Naive thymus-derived CD4-positive, alpha-beta T cell (primary cell): ENCODE measurements at regions not wholly inside any gene's neighbourhood (a gene's known extent, or its start where the extent isn't known, plus 50 kb on each side); places are given as distances from the start of the nearest gene placed in this dataset.

ENCODE experiments used
- ATAC-seq: fragments of 150-1000 bp; cut with Tn5 transposase; 2 replicates; pipeline ENCODE4 v1.10.0; 2021; ENCODE audit warnings: mild to moderate bottlenecking, moderate library complexity
- CTCF ChIA-PET: fragments of 350-600 bp; sonication (Branson Sonifier 250); formaldehyde crosslinking; loops from one replicate; lab custom pipeline; 2021; ENCODE audit warnings: antibody characterized with exemption; lab: Charles Lee
- POLR2A ChIA-PET: fragments of 350-600 bp; sonication (Branson Sonifier 250); formaldehyde crosslinking; loops from one replicate; lab custom pipeline; 2021; ENCODE audit warnings: antibody characterized with exemption, inconsistent platforms; lab: Charles Lee
- DNase-seq, 9 donors: peaks; one replicate each; pipeline versions ENCODE4 v3.0.0 to v3.0.0-alpha.2; 2020 to 2022; ENCODE audit warnings: mixed read lengths in 1 of 9
- H3K27ac ChIP-seq: one replicate; pipeline ENCODE4 v1.7.0; 2013; ENCODE audit warnings: mild to moderate bottlenecking, low read depth, low read length, moderate library complexity
- H3K27me3 ChIP-seq, 2 donors: one replicate each; pipeline ENCODE4 v1.7.0; 2013; ENCODE audit warnings: low read length in 2 of 2, mild to moderate bottlenecking in 2 of 2, moderate library complexity in 2 of 2; ENCODE audit not compliant: control insufficient read depth in 2 of 2, insufficient read depth in 2 of 2
- H3K36me3 ChIP-seq, 3 experiments: 1 replicate in 2 of 3; 2 replicates in 1 of 3; pipeline ENCODE4 v1.7.0; 2013; ENCODE audit warnings: low read length in 3 of 3, mild to moderate bottlenecking in 3 of 3, moderate library complexity in 1 of 3; ENCODE audit not compliant: insufficient read depth in 3 of 3, control insufficient read depth in 2 of 3
- H3K4me1 ChIP-seq, 2 donors: one replicate each; pipeline ENCODE4 v1.7.0; 2013; ENCODE audit warnings: low read length in 2 of 2, mild to moderate bottlenecking in 2 of 2, moderate library complexity in 1 of 2; ENCODE audit not compliant: control insufficient read depth in 2 of 2, insufficient read depth in 2 of 2
- H3K4me3 ChIP-seq: 2 replicates; pipeline ENCODE4 v1.7.0; 2013; ENCODE audit warnings: mild to moderate bottlenecking, low read length
- H3K9me3 ChIP-seq, 3 experiments: 1 replicate in 2 of 3; 2 replicates in 1 of 3; pipeline ENCODE4 v1.7.0; 2013; ENCODE audit warnings: low read length in 3 of 3; ENCODE audit not compliant: control insufficient read depth in 2 of 3
- H3K27ac Mint-ChIP-seq, 9 donors: one replicate each; pipeline ENCODE4 v1.8.0; 2020 to 2022; ENCODE audit warnings: mixed read lengths in 9 of 9, mild to moderate bottlenecking in 8 of 9, moderate library complexity in 5 of 9, inconsistent platforms in 2 of 9
- H3K27me3 Mint-ChIP-seq, 5 donors: one replicate each; pipeline ENCODE4 v1.8.0; 2021 to 2022; ENCODE audit warnings: mixed read lengths in 5 of 5, mild to moderate bottlenecking in 1 of 5
- H3K36me3 Mint-ChIP-seq, 5 donors: one replicate each; pipeline ENCODE4 v1.8.0; 2020 to 2022; ENCODE audit warnings: mixed read lengths in 5 of 5, mild to moderate bottlenecking in 3 of 5, inconsistent platforms in 1 of 5
- H3K4me1 Mint-ChIP-seq, 7 donors: one replicate each; pipeline ENCODE4 v1.8.0; 2020 to 2022; ENCODE audit warnings: mixed read lengths in 7 of 7, mild to moderate bottlenecking in 3 of 7, inconsistent platforms in 1 of 7
- H3K4me3 Mint-ChIP-seq, 10 donors: one replicate each; pipeline ENCODE4 v1.8.0; 2020 to 2022; ENCODE audit warnings: mild to moderate bottlenecking in 10 of 10, mixed read lengths in 10 of 10, moderate library complexity in 6 of 10, inconsistent platforms in 2 of 10
- H3K9me3 Mint-ChIP-seq, 11 donors: one replicate each; pipeline ENCODE4 v1.8.0; 2020 to 2022; ENCODE audit warnings: mixed read lengths in 11 of 11, mild to moderate bottlenecking in 4 of 11, inconsistent platforms in 1 of 11, moderate library complexity in 1 of 11
- intact Hi-C, 2 donors: fragments of 100-400 bp; cut with micrococcal nuclease; formaldehyde crosslinking; loops; one replicate each; pipeline ENCODE4 v1.15.1; 2023

DNA sequence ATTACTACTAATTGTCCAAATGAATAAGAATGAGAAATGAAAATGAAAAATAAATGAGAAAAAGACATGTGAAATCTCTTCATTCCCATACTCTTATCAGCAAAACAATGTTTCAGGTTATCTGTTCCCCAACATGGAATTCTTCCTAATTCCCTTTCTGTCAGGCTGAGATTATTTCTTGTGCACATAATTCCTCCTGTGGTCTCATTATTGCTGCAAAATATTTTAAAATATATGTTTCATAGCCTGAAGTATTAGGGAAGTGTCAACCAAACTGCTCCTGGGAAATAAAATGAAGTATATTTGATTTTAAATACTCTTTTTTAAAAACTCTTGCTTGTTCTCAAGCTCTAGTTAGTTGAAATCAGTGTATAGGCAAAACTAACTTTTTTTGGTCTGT is 314.9 kb downstream of the USP25 start:
- Mint-ChIP-seq H3K9me3 (peaks cover 0 to 1% (median 0%) of the 10 kb centered on the region in 11 donors), H3K27me3 (peaks cover 0 to 8% (median 0%) of the 10 kb centered on the region in 5 donors)
- CTCF ChIA-PET, result no interaction called here

DNA sequence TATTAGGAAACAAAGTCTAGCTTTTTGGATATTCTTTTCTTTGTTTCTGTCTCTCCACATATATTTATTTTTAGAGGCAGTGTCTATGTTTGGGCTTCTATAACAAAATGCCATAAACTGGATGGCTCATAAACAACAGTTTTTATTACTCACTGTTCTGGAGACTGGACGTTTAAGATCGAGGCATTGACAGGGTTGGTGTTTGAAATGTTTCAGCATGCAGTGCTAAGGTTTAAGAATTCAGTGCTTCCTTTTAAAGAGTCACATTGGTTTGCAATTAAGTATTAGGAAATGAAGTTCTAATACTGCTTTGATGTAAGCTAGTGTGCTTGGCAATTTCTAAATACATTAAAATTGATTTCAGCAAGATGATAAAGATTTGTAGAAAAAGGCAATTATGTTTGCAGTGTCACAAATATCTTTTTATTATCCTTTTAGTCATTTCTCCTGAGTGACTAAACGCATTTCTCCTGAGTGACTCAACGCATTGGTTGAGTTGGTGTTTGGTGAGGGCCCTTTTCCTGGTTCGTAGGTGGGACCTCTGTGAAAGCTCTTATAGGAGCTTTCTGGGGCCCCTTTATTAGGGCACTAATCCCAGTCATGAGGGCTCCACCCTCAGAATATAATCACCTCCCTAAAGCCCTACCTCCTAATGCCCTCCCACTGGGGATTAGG is 317.0 kb downstream of the USP25 start:
- Histone ChIP-seq H3K9me3 (no peaks in the 10 kb centered on the region), H3K4me1 (no peaks in the 10 kb centered on the region), H3K36me3 (no peaks in the 10 kb centered on the region), H3K27ac (no peak overlapping the region), H3K27me3 (no peaks in the 10 kb centered on the region), H3K4me3 (no peak overlapping the region)
- Mint-ChIP-seq H3K9me3 (peaks cover 0 to 1% (median 0%) of the 10 kb centered on the region in 11 donors), H3K4me3 (no peak overlapping the region), H3K27me3 (peaks cover 0 to 8% (median 0%) of the 10 kb centered on the region in 5 donors), H3K27ac (no peak overlapping the region), H3K4me1 (no peaks in the 10 kb centered on the region), H3K36me3 (no peaks in the 10 kb centered on the region)
- CTCF ChIA-PET, result no interaction called here
- no peak for DNase-seq
- POLR2A ChIA-PET, result interaction anchor here (0.7 kb wide), 1 partner anchor 43 kb away, joined by 6 read pairs; no protein-coding TSS in a partner anchor
- no peak for ATAC-seq
- intact Hi-C loops, result no loop called here

More for the DNA sequence above, 314.9 kb downstream of the USP25 start:
- no peaks in the 10 kb centered on the region for H3K27me3 ChIP-seq
- H3K27ac ChIP-seq, result no peak overlapping the region
- H3K4me3 ChIP-seq, result no peak overlapping the region
- DNase-seq (no peak), ATAC-seq (no peak)
- no peaks in the 10 kb centered on the region for H3K36me3 ChIP-seq
- no peak overlapping the region for H3K27ac Mint-ChIP-seq
- no peaks in the 10 kb centered on the region for H3K4me1 ChIP-seq
- H3K4me3 Mint-ChIP-seq, result no peak overlapping the region
- H3K4me1 Mint-ChIP-seq, result no peaks in the 10 kb centered on the region
- intact Hi-C loops, result no loop called here
- POLR2A ChIA-PET, result no interaction called here
- no peaks in the 10 kb centered on the region for H3K36me3 Mint-ChIP-seq
- no peaks in the 10 kb centered on the region for H3K9me3 ChIP-seq

- POLR2A ChIA-PET, result no interaction called here
- no peak overlapping the region for H3K4me3 Mint-ChIP-seq
- Histone ChIP-seq H3K27me3 (no peaks in the 10 kb centered on the region), H3K4me1 (no peaks in the 10 kb centered on the region), H3K27ac (no peak overlapping the region), H3K4me3 (no peak overlapping the region), H3K36me3 (no peaks in the 10 kb centered on the region), H3K9me3 (no peaks in the 10 kb centered on the region)
- H3K36me3 Mint-ChIP-seq, result no peaks in the 10 kb centered on the region
- CTCF ChIA-PET, result no interaction called here
- no peak overlapping the region for H3K27ac Mint-ChIP-seq
- no peak for DNase-seq
- no peak for ATAC-seq
- H3K4me1 Mint-ChIP-seq, result no peaks in the 10 kb centered on the region
- H3K27me3 Mint-ChIP-seq, result peaks cover 0 to 8% (median 0%) of the 10 kb centered on the region in 5 donors
- intact Hi-C loops, result no loop called here
- peaks cover 0 to 1% (median 0%) of the 10 kb centered on the region in 11 donors for H3K9me3 Mint-ChIP-seq
These were observed 318.1 kb downstream of the USP25 start for GRCh38 chr21:16047904-16048303.

DNA sequence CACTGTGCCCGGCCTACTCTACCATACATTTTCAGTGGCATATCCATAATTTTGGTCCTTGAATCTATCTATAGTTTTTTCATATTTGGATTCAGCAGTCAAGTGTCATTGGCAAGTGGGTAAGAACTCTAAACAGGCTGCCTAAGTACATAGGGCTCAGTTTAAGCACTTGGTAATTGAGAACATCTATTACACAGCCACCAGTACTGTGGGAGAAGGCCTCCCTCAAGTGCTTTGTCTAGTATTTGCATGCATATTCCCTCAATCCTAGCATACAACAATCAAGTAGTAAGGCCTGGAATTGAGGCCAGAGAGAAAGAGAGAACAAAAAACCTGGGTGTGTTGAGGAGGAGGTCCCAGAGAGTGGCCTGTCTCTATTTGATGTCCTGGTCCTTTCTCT is 325.2 kb downstream of the USP25 start:
- ATAC-seq, result no peak
- H3K9me3 ChIP-seq, result no peaks in the 10 kb centered on the region
- Mint-ChIP-seq H3K27ac (no peak overlapping the region), H3K36me3 (no peaks in the 10 kb centered on the region), H3K9me3 (no peaks in the 10 kb centered on the region), H3K27me3 (no peaks in the 10 kb centered on the region), H3K4me3 (no peak overlapping the region), H3K4me1 (no peaks in the 10 kb centered on the region)
- H3K27ac ChIP-seq, result no peak overlapping the region
- intact Hi-C loops, result no loop called here
- H3K36me3 ChIP-seq, result no peaks in the 10 kb centered on the region
- POLR2A ChIA-PET, result no interaction called here
- H3K4me1 ChIP-seq, result no peaks in the 10 kb centered on the region
- CTCF ChIA-PET, result no interaction called here
- DNase-seq, result no peak
- H3K4me3 ChIP-seq, result no peak overlapping the region
- H3K27me3 ChIP-seq, result no peaks in the 10 kb centered on the region

DNA sequence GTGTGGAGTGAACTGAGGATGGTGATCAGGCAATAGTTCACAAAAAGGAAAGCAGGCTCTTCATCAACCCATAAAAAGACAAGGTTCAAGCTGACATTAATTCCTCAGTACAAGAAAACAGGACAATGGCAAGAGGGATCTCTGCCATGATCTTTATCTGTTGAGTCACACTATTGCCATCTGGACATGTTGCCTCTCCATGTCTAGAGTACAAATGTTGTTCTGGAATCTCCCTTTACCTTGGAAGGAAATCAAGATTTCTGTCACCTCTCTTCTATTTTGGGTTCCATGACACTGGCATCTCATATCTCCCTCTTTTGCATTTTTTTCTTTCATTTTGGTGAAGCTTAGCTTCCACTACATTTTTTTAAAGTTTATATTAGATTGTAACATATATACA is 329.1 kb downstream of the USP25 start:
- DNase-seq (no peak), ATAC-seq (no peak)
- no peaks in the 10 kb centered on the region for H3K27me3 ChIP-seq
- no peak overlapping the region for H3K27ac ChIP-seq
- Mint-ChIP-seq H3K36me3 (no peaks in the 10 kb centered on the region), H3K4me1 (no peaks in the 10 kb centered on the region), H3K27ac (no peak overlapping the region), H3K27me3 (no peaks in the 10 kb centered on the region), H3K9me3 (peaks cover 0 to 2% (median 0%) of the 10 kb centered on the region in 11 donors), H3K4me3 (no peak overlapping the region)
- no peaks in the 10 kb centered on the region for H3K36me3 ChIP-seq
- no peaks in the 10 kb centered on the region for H3K4me1 ChIP-seq
- no peak overlapping the region for H3K4me3 ChIP-seq
- POLR2A ChIA-PET, result no interaction called here
- intact Hi-C loops, result no loop called here
- H3K9me3 ChIP-seq, result no peaks in the 10 kb centered on the region
- CTCF ChIA-PET, result no interaction called here

- Histone ChIP-seq H3K27ac (no peak overlapping the region), H3K4me3 (no peak overlapping the region), H3K36me3 (no peaks in the 10 kb centered on the region), H3K9me3 (no peaks in the 10 kb centered on the region), H3K4me1 (no peaks in the 10 kb centered on the region), H3K27me3 (no peaks in the 10 kb centered on the region)
- H3K36me3 Mint-ChIP-seq, result no peaks in the 10 kb centered on the region
- no peak for DNase-seq
- no peak for ATAC-seq
- no peak overlapping the region for H3K4me3 Mint-ChIP-seq
- H3K27me3 Mint-ChIP-seq, result no peaks in the 10 kb centered on the region
- ChIA-PET CTCF (no interaction called here), POLR2A (no interaction called here)
- H3K4me1 Mint-ChIP-seq, result no peaks in the 10 kb centered on the region
- peaks cover 0 to 2% (median 0%) of the 10 kb centered on the region in 11 donors for H3K9me3 Mint-ChIP-seq
- intact Hi-C loops, result no loop called here
- H3K27ac Mint-ChIP-seq, result no peak overlapping the region
These were observed 330.2 kb downstream of the USP25 start for GRCh38 chr21:16059981-16060380.

GRCh38 chr21:16061194-16061593 is 331.4 kb downstream of the USP25 start:
- H3K36me3 ChIP-seq, result no peaks in the 10 kb centered on the region
- Mint-ChIP-seq H3K27ac (no peak overlapping the region), H3K4me3 (no peak overlapping the region), H3K4me1 (no peaks in the 10 kb centered on the region), H3K36me3 (no peaks in the 10 kb centered on the region), H3K9me3 (peaks cover 0 to 2% (median 0%) of the 10 kb centered on the region in 11 donors), H3K27me3 (no peaks in the 10 kb centered on the region)
- H3K4me3 ChIP-seq, result no peak overlapping the region
- DNase-seq, result no peak
- no peaks in the 10 kb centered on the region for H3K9me3 ChIP-seq
- no peaks in the 10 kb centered on the region for H3K27me3 ChIP-seq
- no peak for ATAC-seq
- intact Hi-C loops, result no loop called here
- H3K4me1 ChIP-seq, result no peaks in the 10 kb centered on the region
- POLR2A ChIA-PET, result no interaction called here
- H3K27ac ChIP-seq, result no peak overlapping the region
- CTCF ChIA-PET, result no interaction called here
